HL-60 (cell line): ENCODE measurements at regions not wholly inside any gene's neighbourhood (a gene's known extent, or its start where the extent isn't known, plus 50 kb on each side); places are given as distances from the start of the nearest gene placed in this dataset.

ENCODE experiments used
- DNase-seq, 2 experiments: peaks; one replicate each; pipeline ENCODE4 v3.0.0-alpha.2; 2010 to 2020; ENCODE audit warnings: low read depth in 1 of 2, low spot score in 1 of 2
- H3K27ac ChIP-seq: fragments of 250-450 bp; sonication (Bioruptor Pico); replicated peaks from 2 replicates; pipeline ENCODE4 v1.5.1; 2020; ENCODE audit warnings: mild to moderate bottlenecking, moderate library complexity
- H3K27me3 ChIP-seq: fragments of 250-450 bp; sonication (Bioruptor Pico); 2 replicates; pipeline ENCODE4 v1.5.1; 2021; ENCODE audit warnings: mild to moderate bottlenecking, moderate library complexity; ENCODE audit not compliant: insufficient read depth, poor library complexity, severe bottlenecking
- H3K4me3 ChIP-seq: replicated peaks from 2 replicates; pipeline ENCODE4 v1.5.1; 2011; ENCODE audit warnings: mild to moderate bottlenecking, control low read depth, low read length; ENCODE audit not compliant: insufficient read depth
- GABPA ChIP-seq: IDR thresholded peaks from 2 replicates; pipeline ENCODE4 v1.6.1; 2012; ENCODE audit warnings: low read depth
- POLR2AphosphoS5 ChIP-seq: IDR thresholded peaks from 2 replicates; pipeline ENCODE4 v1.6.1; 2012; ENCODE audit warnings: low read depth
- SPI1 ChIP-seq: IDR thresholded peaks from 2 replicates; pipeline ENCODE4 v1.6.1; 2012; ENCODE audit warnings: low read depth, mild to moderate bottlenecking, borderline replicate concordance
- TF ChIP-seq, protein P1 (sequence below): IDR thresholded peaks from 2 replicates; pipeline ENCODE4 v1.6.1; 2012; ENCODE audit warnings: low read depth; ENCODE audit not compliant: insufficient replicate concordance
- TF ChIP-seq, protein P2 (sequence below): IDR thresholded peaks from one replicate; pipeline ENCODE4 v1.5.1; 2011; ENCODE audit warnings: low read length, control low read depth, inconsistent platforms; ENCODE audit not compliant: insufficient read depth

DNA sequence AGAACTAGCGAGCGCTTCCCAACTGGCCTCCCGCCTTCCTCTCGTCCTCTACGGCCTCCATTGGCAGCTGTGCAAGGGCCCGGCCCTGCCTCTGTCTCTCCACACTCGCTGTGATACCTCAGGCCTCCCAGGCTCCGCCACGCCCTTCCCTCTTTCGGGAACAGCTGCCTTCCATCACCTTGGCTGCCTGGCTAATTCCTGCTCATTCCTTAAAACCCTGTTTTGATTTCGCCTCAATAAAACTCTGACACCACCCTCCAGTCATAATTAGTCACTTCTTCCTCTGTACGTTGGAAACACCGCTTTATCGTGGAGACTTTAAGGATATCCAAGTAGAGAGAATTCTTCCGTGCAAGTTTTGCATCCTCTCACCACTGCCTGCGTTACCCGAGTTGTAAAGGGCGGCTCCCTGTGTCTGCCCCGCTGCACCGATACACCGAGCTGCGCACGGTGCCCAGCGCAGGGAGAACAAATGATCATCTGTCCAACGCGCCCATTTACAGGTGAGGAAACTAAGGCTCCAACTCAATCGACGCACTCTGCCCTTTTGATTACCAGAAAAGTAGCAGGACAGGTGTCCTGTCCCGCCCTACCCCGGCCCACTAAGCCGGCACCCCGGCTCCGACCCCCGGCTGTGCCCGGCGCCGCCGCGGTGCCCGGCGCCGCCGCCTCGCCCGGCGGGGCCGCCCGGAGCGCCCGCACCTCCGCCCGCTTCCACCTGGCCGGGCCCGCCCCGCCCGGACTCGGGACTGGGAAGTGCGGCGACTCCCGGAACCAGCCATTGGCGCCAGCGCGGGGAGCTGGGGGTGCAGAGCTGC, 139.7 kb downstream of the SEC14L1 start:
- no peak for TF ChIP-seq POLR2AphosphoS5
- TF ChIP-seq SPI1: no peak
- TF ChIP-seq GABPA: no peak
- TF ChIP-seq, protein P1, sequence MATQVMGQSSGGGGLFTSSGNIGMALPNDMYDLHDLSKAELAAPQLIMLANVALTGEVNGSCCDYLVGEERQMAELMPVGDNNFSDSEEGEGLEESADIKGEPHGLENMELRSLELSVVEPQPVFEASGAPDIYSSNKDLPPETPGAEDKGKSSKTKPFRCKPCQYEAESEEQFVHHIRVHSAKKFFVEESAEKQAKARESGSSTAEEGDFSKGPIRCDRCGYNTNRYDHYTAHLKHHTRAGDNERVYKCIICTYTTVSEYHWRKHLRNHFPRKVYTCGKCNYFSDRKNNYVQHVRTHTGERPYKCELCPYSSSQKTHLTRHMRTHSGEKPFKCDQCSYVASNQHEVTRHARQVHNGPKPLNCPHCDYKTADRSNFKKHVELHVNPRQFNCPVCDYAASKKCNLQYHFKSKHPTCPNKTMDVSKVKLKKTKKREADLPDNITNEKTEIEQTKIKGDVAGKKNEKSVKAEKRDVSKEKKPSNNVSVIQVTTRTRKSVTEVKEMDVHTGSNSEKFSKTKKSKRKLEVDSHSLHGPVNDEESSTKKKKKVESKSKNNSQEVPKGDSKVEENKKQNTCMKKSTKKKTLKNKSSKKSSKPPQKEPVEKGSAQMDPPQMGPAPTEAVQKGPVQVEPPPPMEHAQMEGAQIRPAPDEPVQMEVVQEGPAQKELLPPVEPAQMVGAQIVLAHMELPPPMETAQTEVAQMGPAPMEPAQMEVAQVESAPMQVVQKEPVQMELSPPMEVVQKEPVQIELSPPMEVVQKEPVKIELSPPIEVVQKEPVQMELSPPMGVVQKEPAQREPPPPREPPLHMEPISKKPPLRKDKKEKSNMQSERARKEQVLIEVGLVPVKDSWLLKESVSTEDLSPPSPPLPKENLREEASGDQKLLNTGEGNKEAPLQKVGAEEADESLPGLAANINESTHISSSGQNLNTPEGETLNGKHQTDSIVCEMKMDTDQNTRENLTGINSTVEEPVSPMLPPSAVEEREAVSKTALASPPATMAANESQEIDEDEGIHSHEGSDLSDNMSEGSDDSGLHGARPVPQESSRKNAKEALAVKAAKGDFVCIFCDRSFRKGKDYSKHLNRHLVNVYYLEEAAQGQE: no peak
- TF ChIP-seq, protein P2, sequence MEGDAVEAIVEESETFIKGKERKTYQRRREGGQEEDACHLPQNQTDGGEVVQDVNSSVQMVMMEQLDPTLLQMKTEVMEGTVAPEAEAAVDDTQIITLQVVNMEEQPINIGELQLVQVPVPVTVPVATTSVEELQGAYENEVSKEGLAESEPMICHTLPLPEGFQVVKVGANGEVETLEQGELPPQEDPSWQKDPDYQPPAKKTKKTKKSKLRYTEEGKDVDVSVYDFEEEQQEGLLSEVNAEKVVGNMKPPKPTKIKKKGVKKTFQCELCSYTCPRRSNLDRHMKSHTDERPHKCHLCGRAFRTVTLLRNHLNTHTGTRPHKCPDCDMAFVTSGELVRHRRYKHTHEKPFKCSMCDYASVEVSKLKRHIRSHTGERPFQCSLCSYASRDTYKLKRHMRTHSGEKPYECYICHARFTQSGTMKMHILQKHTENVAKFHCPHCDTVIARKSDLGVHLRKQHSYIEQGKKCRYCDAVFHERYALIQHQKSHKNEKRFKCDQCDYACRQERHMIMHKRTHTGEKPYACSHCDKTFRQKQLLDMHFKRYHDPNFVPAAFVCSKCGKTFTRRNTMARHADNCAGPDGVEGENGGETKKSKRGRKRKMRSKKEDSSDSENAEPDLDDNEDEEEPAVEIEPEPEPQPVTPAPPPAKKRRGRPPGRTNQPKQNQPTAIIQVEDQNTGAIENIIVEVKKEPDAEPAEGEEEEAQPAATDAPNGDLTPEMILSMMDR: no peak

DNA sequence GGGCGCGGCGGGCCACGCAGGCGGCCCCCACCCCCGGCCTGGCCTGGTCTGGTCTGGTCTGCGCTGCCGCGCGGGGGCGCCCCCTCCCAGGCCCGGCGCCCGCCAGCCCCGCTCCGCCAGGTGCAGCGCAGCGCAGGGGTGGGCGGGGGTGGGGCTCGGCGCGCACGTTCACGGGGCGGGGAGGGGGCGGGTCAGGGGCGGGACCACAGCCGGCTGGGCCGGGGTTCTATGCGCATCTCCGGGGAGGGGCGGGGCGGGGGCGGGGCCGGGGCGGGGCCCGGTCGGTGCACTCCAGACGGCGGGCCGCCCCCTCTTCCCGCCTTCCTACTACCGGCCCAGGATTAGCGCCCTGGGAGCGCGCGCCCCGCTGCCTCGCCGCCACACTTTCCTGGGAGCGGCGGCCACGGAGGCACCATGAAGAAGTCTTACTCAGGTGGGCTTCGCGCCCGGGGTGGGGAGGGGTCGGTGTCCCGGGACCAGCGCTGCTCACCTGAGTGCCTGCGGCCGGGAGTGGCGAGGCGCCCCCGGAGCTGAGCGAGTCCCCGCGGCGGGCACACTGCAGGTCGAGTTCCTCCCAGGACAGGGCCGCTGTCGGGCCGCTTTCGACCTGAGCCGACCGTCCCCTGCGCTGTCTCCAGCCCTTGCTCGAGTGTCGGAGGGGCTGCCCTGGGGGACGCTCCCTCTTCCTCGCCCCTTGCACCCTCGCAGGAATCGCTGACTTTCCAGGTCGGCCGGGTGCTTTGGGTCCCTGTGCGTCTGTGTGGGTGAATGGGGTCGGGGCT, 140.5 kb downstream of the SEC14L1 start:
- H3K27me3 ChIP-seq: peaks cover 22% of the 10 kb centered on the region
- DNase-seq: no peak
- TF ChIP-seq, protein P1: no peak
- TF ChIP-seq POLR2AphosphoS5: no peak
- no peak for TF ChIP-seq SPI1
- TF ChIP-seq GABPA: no peak
- TF ChIP-seq, protein P2: no peak
- no peak overlapping the region for H3K27ac ChIP-seq
- peak overlapping the region; percentile 46 for H3K4me3 ChIP-seq

More for the DNA sequence above, 139.7 kb downstream of the SEC14L1 start:
- Histone ChIP-seq H3K27me3 (peaks cover 22% of the 10 kb centered on the region), H3K27ac (no peak overlapping the region), H3K4me3 (peak overlapping the region; percentile 29)
- DNase-seq: peak in 1 of 2 experiments; percentile 48

DNA sequence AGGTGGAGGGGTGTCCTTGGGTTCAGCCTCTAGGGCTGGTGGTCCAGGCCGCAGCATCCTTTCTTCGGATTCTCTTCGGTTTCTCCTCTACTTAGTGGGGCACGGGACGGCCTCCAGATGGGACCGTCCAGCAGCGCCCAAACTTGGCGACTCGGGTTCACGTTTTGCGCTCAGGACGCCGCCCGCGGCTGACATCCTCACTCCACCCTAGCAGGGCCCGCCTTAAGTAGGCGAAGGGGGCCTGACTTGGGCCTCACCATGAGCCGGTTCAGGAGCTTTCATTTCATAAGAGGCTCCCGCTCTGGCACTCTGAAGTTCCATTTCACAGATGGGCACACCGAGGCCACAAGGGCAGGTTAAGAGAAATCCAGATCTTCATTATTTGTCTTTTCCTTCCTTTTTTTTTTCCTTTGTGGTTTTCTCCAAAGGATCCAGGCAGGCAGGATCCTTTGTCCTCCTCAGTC, 141.2 kb downstream of the SEC14L1 start:
- no peak for TF ChIP-seq POLR2AphosphoS5
- TF ChIP-seq, protein P1: no peak
- TF ChIP-seq, protein P2: no peak
- no peak for TF ChIP-seq SPI1
- no peak for TF ChIP-seq GABPA
- Histone ChIP-seq H3K27me3 (peaks cover 22% of the 10 kb centered on the region), H3K4me3 (no peak overlapping the region), H3K27ac (no peak overlapping the region)
- DNase-seq: no peak
